ENCODE measurements at regions not wholly inside any gene's neighbourhood (a gene's known extent, or its start where the extent isn't known, plus 50 kb on each side); places are given as distances from the start of the nearest gene placed in this dataset.
"Not testable (repeated sequence)": the region's sequence is repeated elsewhere in the genome, so short reads cannot be mapped to it uniquely, and the experiment has no call there.

DNA sequence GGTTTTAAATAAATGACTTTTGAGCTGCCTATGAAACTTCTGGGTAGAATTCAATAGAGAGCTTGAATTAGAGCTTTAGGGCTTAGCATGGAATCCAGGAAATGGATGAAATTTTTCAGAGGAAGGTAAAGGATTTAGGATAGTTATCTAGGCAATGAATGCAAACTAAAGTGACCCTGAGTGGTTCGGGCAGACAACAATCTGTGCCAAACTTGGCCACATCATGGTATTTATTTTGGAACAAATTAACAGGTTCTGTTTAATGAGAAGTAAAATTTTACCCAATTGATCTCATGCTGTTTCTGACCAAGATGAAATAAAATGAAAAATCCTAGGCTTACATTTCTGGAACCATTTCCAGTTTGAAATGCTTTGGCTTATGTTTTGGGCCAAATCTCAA lies 934.4 kb downstream of the MAT2B start:
- DNase-seq, result no peak

DNA sequence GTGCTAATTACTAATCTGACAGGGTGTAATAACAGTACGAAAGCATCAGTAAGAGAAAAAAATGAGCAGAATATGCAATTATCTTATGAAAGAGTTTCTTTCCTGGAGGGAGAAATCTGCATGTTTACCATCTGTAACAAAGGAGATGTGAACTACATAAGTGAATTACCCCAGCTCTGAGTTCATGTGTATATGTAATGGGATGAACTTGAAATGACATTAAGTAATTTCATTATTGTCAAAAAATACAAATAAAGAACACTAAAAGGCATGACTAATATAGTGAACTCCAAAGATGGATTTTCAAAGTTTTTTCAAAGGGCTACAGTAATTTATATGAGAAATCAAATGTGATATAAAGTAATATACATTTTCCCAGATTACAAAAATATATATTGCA lies 944.0 kb downstream of the MAT2B start:
- DNase-seq, result no peak

DNA sequence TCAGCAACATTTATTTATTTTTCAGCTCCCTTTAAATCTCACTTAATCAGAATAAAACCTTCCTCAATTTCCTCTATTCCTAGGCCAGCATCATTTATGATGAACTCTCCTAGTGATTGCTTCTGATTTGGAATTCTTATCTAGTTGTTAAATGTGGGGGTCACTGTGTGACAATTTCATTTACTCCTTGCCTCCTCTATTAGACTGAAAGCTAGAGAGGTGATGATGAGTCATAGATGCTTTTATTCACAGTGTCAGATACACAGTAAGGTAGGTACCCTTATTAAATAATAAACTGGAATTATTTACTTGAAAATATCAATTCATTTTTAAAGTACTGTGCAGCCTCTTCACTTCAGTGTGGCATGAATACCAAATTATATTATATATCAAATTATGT lies 960.6 kb downstream of the MAT2B start:
- DNase-seq, result no peak

DNA sequence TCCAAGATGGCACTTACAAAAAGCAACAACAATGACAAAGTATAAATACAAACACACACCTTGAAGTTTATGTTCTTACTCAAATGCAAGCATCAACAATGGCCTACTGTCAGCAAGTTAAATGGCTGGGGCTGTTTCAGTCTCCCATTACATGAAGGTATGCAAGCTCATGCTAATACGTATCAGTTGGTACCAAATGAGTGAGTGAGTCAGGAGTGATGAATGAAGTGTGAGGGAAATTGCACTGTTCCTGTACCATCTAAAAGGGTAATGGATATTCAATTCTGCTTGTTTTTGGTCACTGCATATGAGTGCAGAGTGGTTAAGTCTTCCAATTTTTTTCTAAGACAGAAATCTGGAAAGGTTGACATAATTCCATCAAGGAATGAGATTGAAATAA lies 964.9 kb downstream of the MAT2B start:
- DNase-seq, result no peak

DNA sequence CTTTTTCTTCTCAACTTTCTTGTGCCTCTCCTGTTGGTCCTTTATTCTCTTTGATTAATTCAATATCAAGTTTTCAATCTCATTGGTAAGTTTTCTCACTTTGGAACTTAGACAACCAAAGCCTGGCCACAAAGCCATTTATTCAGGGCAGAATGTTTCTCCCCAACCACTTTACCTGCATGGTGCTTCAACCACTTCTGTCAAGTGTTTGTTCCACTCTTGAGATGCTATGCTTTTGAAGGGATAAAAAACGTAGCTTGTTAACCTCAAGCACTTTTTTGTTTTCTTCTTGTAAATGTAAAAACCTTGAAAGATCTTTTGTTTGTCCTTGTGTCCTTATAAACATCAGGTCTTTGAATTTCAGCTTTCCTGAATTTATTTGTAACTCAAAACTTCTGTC lies 966.7 kb downstream of the MAT2B start:
- no peak for DNase-seq

DNA sequence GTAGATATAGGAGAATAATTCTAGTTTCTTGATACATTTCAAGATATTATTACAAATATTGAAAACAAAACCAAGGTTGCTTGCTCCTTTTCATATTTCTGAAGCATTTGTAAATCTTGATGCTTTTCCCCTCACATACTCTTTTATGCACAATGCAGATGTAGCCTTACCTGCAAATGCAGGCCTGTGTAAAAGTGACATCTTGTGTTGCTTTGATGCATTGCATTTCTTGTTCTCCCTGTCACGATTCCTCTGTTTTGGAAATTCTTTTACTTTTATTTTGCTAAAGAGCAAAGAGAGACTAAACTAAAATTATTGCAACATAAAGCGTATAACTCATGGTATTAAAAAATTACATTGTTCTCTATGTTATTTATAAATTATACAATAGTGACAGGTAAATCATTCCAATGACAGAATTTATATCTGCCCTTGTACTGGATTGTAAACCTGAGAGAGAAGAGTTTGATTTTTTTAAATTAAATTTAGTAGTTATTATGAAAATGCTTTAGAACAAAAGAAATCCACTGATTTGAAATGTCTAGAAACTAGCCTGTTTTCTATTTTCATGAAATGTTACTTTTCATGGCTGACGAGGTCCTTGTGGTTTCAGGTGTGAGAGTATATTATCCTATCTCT lies 970.0 kb downstream of the MAT2B start:
- DNase-seq, result no peak

DNA sequence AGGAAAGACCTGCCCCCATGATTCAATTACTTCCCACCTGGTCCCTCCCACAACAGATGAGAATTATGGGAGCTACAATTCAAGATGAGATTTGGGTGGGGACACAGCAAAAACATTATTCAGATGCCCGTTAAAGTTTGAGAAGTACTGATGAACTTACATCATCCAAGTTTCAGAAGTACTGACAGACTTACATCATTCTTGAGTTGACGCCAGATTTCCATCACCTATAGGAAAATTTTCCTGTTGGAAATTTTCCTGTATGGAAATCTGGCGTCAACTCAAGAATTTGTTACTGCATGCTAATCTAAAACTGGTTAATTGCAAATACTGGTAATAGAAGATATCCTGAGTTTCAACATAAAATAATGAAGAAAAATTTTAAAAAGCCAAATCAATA lies 975.9 kb downstream of the MAT2B start:
- no peak for DNase-seq

DNA sequence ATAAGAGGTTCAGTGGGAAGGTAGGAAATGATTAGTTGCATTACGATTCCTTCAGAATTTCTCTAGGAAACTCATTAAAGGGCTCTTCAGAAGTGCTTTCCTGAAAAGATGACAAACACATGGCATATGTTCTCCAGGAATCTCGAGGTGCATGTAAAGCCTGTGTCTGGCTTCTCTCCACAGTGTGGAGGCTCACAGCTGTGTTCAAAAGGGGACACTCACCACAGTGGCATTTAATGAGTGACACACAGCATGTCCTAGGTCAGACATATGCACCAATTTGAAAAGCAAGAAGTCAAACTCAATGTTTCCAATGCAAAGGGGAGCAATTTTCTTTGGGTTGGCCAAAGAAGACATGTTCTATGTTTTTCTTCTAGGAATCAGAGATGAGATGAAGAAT lies 976.9 kb downstream of the MAT2B start:
- DNase-seq, result no peak

DNA sequence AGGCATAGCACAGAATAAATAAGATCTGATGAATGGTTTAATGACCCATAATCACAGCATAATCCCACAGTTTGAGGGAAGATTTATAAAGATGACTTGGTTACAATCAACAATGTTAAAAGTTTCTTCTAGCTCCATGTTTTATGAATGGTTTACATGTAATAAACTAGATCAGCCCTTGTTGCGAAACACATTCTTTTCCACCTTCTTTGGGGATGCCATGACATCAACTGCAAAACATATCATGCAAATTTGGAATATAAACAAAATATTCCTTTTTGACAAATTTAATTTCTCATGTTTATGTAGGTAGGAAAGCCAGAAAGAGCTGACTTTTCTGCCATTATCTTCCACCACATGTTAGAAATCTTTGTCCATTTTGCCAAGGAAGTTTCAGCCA lies 979.5 kb downstream of the MAT2B start:
- DNase-seq, result no peak

DNA sequence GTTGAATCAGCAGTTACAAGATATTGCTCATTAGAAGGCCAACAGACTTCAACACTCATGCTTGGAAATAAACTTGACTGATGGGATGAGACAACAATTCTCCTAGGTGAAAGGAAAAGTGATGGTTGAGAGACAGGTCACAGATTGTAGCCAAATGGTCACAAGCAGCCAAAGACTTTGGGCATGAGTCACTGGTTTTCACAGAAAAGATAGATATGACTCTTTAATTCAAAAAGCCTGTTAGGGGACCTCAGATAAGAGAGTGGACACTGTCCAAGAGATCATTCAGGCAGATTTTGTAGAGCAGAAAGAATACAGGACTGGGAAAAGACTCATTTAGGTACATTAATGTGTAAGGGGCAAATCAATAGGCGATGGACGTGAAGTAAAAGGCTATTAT lies 982.5 kb downstream of the MAT2B start:
- DNase-seq, result no peak

DNA sequence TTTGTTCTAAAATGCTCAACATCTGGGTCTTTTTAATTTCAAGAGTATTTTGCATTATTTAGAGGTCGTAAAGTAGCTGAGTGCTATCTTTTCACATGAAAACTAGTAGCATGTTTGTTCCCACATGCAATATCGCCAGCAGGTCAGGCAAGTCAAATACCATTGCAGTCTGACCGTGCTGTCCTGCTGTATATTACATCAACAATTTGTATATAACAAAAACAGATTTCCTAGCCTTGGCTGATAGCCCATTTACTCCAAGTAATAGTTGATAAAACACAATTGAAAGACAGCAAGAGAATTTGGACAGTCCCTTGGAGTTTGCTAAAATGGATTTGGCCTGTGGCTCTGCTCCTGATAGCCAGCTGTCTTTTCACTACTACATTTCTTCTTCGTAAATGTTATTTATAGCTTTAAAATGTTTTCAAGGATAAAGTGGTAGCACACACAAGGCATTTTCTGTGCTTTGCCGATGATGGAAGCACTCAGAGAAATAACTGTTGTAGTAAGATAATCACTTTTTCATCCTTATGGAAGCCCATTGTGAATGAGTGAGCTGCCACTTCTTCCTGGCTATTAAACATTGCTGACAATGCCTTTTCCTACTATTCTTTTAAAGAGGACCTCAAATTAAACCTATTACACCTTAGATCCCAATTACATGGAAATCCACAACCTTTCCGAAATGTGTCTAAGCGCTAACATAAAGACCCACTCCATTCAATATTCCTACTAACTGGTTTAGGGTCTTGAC lies 992.1 kb downstream of the MAT2B start:
- no peak for DNase-seq

DNA sequence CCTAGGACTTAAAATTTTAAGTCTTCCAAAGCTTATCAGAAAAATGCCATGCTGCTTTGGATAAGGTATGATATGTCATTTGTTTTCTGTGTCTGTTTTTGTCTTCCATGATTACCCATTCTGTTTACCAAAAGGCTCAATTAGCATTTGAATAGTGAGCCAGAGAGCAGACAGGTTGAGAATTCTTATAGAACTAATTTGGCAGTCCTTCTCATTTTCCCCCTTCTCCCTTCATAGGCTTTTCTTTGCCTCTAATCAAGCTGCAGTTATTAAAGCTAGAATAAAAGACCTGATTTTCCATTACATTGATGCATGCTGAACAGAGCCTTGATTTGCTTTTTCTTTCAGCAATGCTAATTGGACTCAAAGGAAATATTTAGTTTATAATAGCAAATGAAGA lies 993.0 kb downstream of the MAT2B start:
- DNase-seq, result no peak

DNA sequence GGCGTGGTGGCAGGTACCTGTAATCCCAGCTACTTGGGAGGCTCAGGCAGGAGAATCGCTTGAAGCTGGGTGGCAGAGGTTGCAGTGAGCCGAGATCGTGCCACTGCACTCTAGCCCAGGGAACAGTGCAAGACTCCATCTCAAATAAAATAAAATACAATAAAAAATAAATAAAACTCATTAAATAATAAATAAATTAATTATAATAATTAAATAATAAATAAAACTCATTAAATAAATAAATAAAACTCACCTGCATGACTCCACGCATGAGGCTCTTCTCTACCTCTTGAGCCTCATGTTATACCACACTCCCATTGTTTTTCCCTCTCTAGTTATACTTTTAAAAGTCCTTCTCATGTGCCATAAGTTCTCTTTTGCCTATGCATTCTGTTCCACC lies 995.4 kb downstream of the MAT2B start:
- no peak for DNase-seq

DNA sequence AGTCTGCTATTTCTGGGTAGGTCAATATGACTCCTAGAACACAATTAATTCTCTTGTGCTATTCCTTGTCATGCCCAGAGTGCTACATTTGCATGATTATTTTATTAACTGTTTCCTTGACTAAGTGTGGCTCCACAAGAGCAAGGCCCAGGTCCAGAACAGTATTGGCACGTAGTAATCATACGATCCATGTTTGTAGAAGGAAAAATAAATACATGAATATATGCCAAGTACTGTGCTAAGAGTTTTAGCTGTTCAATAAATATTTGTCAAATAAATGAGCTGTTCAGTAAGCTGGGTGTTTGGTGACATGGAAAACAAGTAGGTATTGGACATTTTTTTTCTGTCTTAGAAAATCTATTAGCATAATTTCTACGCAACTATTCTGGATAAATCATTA lies 995.9 kb downstream of the MAT2B start:
- no peak for DNase-seq

DNA sequence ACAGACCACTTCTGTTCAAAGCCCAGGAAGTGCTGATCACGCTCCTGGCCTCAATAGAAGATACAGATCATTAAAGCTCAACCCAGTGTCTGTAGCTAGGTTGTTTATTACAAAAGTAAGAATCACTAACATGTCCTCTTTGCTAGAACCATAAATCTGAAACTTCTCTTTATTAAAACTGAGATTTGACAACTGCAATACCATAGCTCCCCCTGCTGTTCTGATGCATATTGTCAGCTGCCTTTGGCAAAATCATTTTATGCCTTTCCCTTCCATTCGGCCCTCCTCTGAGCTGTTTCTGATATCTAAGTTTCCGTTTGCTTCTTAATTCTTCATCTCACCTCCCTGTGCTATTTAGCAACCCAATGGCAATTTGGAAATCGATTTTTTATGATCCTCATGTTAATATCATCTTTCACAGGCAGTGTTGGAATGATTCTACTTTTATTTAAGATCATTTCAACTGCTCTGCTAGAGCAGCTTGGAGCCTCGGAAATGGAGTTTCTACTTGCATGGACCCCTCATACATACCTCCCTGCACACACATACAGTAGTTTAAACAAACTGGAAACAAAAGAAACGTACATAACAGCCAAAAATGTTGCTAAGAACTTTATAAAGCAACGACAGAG lies 998.8 kb downstream of the MAT2B start:
- peak; percentile 33 for DNase-seq

DNA sequence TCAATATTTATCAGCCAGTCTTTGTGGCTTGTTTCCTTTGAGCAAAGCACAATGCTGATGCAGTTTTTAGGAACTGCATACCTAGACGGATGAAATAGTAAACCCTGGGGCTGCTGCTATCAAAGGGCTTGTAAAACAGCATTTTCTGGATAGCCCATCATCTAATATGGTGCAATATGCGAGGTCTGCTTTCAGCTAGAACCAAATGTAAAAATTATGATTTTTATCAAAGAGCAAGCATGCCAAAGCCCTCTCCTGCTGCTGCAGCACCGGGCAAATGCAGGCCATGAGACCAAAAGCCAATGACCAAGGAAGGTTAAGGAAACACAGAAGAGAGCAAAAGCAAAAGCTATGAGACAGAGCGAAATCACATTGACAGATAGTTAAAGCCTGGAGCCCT lies 1000.4 kb downstream of the MAT2B start:
- DNase-seq, result no peak

DNA sequence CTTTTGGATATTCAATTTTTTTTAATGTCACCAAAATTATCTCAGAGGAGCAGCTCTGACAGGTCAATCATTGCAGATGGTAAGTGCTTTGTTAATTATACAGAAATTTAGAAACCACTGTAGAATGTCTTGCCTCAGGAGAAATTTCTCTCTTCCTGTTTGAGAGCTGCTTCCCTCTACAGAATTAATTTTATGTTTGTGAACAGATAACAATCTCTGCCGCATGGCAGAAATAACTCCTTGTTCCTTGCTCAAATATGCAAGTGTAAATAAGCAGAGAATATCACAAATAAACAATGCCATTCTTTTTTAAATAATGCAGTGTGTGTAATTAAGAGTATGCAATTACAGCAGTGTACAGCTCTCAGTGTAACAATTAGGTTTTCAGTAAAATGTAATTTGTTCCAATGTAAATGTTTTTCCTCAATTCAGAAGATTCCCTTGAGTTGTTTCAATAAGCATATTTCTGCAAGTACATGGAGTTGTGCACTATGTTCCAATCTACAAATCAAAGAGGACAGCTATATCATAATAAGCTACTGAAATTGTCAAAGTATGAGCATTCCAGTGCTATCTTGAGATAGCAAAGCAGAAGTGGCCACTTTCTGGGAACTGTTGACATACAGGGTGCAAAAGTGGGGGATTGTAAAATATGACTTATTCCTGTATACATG lies 1012.8 kb downstream of the MAT2B start:
- no peak for DNase-seq

DNA sequence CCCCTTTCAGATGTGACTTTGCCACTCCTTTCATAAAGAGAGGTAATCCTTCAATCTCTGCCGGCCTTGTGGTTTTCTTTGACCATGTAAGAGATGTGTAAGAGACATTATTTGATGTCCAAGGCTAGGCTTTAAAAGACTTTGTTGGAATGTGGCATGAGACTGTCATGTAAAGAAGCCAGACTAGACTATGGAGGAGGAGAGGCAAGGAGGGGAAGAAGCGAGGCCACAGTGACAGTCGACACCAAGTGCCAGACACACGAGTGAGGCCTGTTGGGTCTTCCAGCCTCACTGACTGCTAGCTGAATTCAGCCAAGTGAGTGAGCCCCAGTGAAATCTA lies 1013.3 kb downstream of the MAT2B start:
- no peak for DNase-seq

DNA sequence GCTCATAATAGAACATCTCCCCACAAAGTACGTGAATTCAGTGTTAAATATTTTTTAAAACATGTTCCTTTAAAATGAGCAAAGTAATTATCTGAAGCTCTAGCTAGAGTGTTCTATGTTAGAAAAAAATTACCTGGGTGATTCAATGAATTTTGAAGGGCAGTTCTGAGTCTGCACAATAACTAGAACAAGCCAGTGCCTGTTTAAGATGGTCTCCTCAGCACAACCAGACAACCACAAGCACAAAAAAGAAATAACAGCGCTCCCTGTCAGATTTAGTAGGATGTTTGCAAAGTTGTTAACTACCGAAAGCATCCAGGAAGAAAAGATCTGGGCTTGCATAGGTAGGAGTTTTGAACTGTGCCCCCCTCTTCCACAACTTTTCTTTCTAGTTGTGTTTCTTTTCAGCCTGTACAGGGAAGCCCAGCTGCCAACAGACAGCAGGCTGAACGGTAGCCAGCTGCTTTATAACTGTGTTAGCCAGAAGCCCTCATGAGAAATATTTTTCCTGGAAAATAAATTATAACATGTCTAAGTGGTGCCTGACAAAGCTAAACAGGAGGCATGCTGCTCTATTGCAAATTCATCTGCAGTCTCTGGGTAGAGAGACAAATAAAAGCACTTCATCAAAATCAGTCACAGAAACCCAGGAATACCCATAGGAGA lies 1026.9 kb downstream of the MAT2B start:
- DNase-seq, result peak; percentile 61

DNA sequence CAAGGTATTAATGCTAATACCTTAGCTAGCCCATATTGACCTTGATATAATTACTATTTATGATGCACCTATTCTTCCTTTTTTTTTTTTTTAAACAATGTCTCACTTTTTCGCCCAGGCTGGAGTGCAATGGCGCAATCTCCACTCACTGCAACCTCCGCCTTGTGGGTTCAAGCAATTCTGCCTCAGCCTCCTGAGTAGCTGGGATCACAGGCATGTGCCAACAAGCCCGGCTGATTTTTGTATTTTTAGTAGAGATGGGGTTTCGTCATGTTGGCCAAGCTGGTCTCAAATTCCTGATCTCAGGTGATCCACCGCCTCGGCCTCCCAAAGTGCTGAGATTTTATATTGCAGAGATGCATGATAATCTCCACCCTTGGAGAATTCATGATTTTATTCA lies 1028.0 kb downstream of the MAT2B start:
- not testable (repeated sequence) for DNase-seq

DNA sequence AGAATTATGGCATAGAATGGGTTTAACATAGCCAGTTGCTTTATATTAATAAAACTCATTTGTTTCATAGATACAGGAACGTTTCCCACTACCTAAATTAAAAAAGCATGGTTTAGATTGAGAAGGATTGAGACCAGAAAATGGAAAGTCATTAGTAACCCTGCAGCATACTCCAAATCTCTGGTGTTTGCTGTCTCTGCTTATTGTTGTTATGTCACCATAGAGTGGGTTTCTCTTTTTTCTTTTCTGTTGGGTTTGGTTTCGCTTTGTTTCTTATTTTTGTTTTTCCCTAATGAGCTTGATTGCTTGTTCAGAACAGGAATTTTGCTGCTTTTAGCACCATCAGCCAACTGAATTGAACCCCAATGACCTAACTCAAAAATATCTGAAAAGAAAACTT lies 1034.8 kb downstream of the MAT2B start:
- no peak for DNase-seq

DNA sequence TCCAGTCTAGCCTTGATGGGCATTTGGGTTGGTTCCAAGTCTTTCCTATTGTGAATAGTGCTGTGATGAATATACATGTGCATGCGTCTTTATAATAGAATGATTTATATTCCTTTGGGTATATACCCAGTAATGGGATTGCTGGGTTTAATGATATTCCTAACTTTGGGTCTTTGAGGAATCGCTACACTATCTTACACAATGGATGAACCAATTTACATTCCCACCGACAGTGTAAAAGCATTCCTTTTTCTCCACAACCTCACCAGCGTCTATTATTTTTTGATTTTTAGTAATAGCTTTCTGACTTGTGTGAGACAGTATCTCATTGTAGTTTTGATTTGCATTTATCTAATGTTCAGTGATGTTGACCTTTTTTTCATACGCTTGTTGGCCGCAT lies 1040.1 kb downstream of the MAT2B start:
- no peak for DNase-seq

DNA sequence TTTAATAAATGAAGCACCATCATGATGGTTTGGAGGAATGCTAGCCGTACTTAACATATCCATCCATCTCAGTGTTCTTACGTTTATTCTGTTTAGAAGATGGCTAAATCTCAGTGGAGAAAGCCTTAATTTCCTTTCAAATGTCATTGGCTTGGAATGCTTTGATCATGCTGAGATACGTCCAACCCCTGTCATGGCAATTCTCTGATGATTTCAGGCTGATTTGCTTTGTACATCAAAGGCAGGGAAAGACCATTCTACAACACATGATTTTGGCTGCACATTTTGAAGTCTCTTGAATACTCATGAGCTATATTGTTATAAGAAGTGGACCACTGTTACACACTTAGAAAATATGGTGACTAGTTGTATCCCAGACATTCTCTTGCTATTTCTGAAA lies 1048.4 kb downstream of the MAT2B start:
- no peak for DNase-seq

DNA sequence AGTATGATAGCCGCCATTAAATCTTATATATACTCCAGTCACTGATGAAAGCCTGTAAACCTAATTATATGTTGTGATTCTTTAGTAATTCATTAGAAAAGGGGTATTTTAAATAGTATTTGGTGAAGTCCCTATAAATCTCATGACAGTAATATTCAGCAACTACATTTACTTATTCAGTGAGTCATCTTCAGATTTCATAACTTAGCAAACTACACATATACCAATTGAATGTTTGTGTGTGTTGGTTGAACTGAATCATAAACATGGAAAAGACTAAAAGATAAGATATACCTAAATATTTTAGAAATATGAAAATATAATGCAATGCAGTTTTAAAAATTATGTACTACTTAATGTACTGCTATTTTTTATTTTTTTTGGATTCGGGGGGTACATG lies 1050.4 kb downstream of the MAT2B start:
- DNase-seq, result no peak

All from left hindlimb (tissue), 1 donor.